Spleen (tissue), 7 donors: ENCODE measurements at regions not wholly inside any gene's neighbourhood (a gene's known extent, or its start where the extent isn't known, plus 50 kb on each side); places are given as distances from the start of the nearest gene placed in this dataset.
"Not testable (repeated sequence)": the region's sequence is repeated elsewhere in the genome, so short reads cannot be mapped to it uniquely, and the experiment has no call there.

Source experiments
- CTCF ChIP-seq, 11 experiments: fragments of 200-600 bp in 7 of 11; fragments of 450-650 bp in 4 of 11; sonication (generic) in 4 of 11; IDR thresholded peaks in 8 of 11; conservative IDR thresholded peaks in 3 of 11; 1 replicate in 7 of 11; 2 replicates in 4 of 11; pipeline versions ENCODE4 v1.4.0 to v1.8.0; 2016 to 2021; ENCODE audit warnings: antibody characterized with exemption in 11 of 11, inconsistent platforms in 4 of 11, mild to moderate bottlenecking in 1 of 11
- POLR2A ChIP-seq, 3 donors: fragments of 450-650 bp; IDR thresholded peaks; one replicate each; pipeline ENCODE4 v1.5.1; 2017; ENCODE audit warnings: antibody characterized with exemption in 3 of 3, mild to moderate bottlenecking in 1 of 3
- donor health status: DM: no; HTN: no; CAD: no; lungs with moderate emphysema.
- donor health status: DM: no; HTN: no; CAD: no.
- donor health status: DM: no; HTN: no; CAD: no.

- not testable (repeated sequence) for TF ChIP-seq CTCF (IDR thresholded peaks at IDR 0.05 in 8 of 11, conservative IDR thresholded peaks at IDR 0.05 in 3 of 11); POLR2A (IDR thresholded peaks at IDR 0.05)
Measured at GRCh38 chr9:65392611-65393010, 107.6 kb upstream of the FOXD4L5 start.
